ENCODE measurements at regions not wholly inside any gene's neighbourhood (a gene's known extent, or its start where the extent isn't known, plus 50 kb on each side); places are given as distances from the start of the nearest gene placed in this dataset.

DNA sequence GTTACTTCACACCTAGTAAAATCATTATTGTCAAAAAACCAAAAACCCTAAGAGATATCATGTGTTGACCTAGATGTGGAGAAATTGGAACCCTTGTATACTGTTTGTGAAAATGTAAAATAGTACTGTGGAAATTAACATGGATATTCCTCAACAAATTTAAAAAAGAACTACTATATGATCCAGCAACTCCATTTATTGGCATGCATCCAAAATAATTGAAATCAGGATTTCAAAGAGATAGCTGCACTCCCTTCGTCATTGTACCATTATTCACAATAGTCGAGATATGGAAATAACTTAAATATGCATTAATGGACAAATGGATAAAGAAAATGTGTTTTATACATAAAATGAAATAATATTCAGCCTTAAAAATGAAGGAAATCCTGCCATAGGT, 105.3 kb upstream of the ZC3H15 start:
- TF ChIP-seq, protein P1, sequence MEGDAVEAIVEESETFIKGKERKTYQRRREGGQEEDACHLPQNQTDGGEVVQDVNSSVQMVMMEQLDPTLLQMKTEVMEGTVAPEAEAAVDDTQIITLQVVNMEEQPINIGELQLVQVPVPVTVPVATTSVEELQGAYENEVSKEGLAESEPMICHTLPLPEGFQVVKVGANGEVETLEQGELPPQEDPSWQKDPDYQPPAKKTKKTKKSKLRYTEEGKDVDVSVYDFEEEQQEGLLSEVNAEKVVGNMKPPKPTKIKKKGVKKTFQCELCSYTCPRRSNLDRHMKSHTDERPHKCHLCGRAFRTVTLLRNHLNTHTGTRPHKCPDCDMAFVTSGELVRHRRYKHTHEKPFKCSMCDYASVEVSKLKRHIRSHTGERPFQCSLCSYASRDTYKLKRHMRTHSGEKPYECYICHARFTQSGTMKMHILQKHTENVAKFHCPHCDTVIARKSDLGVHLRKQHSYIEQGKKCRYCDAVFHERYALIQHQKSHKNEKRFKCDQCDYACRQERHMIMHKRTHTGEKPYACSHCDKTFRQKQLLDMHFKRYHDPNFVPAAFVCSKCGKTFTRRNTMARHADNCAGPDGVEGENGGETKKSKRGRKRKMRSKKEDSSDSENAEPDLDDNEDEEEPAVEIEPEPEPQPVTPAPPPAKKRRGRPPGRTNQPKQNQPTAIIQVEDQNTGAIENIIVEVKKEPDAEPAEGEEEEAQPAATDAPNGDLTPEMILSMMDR (IDR thresholded peaks at IDR 0.05), result no peak
- no peak for TF ChIP-seq POLR2A (IDR thresholded peaks at IDR 0.05)
